ENCODE measurements at regions not wholly inside any gene's neighbourhood (a gene's known extent, or its start where the extent isn't known, plus 50 kb on each side); places are given as distances from the start of the nearest gene placed in this dataset.

DNA sequence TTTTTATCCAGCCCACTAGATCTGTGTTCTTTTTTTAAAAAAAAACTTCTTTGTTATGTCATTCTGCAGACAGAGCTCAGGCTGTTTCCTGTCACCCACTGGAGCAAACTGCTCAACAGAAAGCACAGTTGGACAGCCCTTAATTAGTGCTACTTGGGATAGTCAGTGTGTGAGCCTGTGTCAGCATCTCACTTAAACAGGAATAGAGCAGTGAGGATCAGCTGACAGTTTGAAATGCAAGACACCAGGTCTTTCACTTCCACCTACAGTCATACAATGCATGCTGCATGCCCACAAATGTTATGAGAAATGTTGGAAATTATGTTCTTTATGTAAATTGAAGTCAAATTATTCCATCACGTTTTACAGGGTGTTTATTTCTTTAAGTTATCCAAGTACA, 174.9 kb downstream of the NR4A2 start:
- TF ChIP-seq, protein P1, sequence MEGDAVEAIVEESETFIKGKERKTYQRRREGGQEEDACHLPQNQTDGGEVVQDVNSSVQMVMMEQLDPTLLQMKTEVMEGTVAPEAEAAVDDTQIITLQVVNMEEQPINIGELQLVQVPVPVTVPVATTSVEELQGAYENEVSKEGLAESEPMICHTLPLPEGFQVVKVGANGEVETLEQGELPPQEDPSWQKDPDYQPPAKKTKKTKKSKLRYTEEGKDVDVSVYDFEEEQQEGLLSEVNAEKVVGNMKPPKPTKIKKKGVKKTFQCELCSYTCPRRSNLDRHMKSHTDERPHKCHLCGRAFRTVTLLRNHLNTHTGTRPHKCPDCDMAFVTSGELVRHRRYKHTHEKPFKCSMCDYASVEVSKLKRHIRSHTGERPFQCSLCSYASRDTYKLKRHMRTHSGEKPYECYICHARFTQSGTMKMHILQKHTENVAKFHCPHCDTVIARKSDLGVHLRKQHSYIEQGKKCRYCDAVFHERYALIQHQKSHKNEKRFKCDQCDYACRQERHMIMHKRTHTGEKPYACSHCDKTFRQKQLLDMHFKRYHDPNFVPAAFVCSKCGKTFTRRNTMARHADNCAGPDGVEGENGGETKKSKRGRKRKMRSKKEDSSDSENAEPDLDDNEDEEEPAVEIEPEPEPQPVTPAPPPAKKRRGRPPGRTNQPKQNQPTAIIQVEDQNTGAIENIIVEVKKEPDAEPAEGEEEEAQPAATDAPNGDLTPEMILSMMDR (IDR thresholded peaks at IDR 0.05) = no peak
- TF ChIP-seq POLR2A (IDR thresholded peaks at IDR 0.05) = no peak
- no peaks in the 10 kb centered on the region for H3K27me3 ChIP-seq
- H3K9me3 ChIP-seq = no peaks in the 10 kb centered on the region
- H3K4me3 ChIP-seq = no peak overlapping the region
- no peak overlapping the region for H3K27ac ChIP-seq
- intact Hi-C loops (cut with DNase I; ENCODE audit: low total_unique reads) = no loop called here
- H3K36me3 ChIP-seq (ENCODE audit: low read depth, missing control alignments) = no peaks in the 10 kb centered on the region
- H3K4me1 ChIP-seq = no peaks in the 10 kb centered on the region
- no peak for DNase-seq
- WGBS, 2 donors = 70 to 71% methylated on average over 1 of the region's 1 CpG

DNA sequence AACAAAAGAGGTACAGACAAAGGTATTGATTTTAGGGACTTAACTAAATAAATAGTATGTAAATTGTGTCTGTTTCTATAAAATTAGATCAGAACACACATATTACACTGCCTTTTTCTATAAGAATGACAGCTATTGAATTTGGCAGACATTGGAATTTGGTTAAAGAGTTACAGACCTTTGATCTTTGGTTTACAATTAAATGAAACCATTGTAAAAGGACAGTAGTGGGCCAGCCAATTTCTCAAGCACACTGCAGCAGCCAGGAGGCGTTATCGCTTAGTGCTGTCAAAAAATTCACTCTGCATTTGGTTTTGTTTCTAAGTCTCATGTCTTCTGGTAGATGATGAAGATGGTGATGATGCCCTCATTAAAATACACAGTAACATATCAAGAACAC, 175.9 kb downstream of the NR4A2 start:
- Histone ChIP-seq H3K27me3 (no peaks in the 10 kb centered on the region), H3K9me3 (no peaks in the 10 kb centered on the region), H3K36me3 (ENCODE audit: low read depth, missing control alignments) (no peaks in the 10 kb centered on the region), H3K27ac (no peak overlapping the region), H3K4me3 (no peak overlapping the region), H3K4me1 (no peaks in the 10 kb centered on the region)
- no peak for DNase-seq
- intact Hi-C loops (cut with DNase I; ENCODE audit: low total_unique reads) = no loop called here
- WGBS, 2 donors = 79 to 86% methylated on average over 2 of the region's 2 CpGs
- TF ChIP-seq POLR2A (IDR thresholded peaks at IDR 0.05) = no peak
- TF ChIP-seq, protein P1 (IDR thresholded peaks at IDR 0.05) = no peak

DNA sequence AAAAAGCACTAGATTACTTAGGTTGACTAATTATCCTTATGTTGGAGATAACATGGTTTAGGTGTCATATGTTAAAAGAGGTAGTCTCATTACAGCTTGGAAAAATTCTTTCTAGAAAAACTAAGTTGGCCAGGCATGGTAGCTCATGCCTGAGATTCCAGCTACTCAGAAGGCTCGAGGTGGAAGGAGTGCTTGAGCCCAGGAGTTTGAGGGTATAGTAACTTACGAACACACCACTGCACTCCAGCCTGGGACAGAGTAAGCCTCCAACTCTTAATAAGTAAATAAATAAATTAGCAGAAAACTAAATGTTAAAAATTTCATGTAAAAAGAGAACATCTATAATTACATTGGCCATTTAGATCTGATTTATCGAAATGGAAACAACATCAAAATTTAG, 177.2 kb downstream of the NR4A2 start:
- no peak overlapping the region for H3K27ac ChIP-seq
- H3K9me3 ChIP-seq = no peaks in the 10 kb centered on the region
- no peak overlapping the region for H3K4me3 ChIP-seq
- WGBS, 2 donors = 85 to 87% methylated on average over 3 of the region's 3 CpGs
- TF ChIP-seq, protein P1 (IDR thresholded peaks at IDR 0.05) = no peak
- TF ChIP-seq POLR2A (IDR thresholded peaks at IDR 0.05) = no peak
- H3K4me1 ChIP-seq = no peaks in the 10 kb centered on the region
- intact Hi-C loops (cut with DNase I; ENCODE audit: low total_unique reads) = no loop called here
- no peaks in the 10 kb centered on the region for H3K36me3 ChIP-seq (ENCODE audit: low read depth, missing control alignments)
- no peaks in the 10 kb centered on the region for H3K27me3 ChIP-seq
- DNase-seq = no peak

DNA sequence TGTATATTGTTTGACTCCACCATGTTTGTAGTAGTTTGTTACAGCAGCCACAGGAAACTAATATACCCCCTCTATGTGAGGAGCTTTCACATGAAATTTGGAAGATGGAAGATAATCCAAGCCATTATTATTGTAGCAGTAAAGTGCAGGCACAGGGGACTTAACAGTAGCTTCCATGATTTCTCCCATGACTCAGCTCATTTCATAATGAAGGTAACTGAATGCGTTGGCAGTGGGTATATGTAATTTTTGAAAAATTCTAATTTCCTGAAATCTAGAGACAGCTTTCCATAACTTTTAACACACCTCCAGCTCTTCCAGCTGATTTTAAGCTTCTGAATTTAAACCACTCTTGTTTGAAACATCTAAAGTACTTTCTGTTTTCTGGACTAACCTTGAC, 181.2 kb downstream of the NR4A2 start:
- Histone ChIP-seq H3K4me1 (no peaks in the 10 kb centered on the region), H3K27me3 (no peaks in the 10 kb centered on the region), H3K27ac (no peak overlapping the region), H3K9me3 (no peaks in the 10 kb centered on the region), H3K36me3 (ENCODE audit: low read depth, missing control alignments) (no peaks in the 10 kb centered on the region), H3K4me3 (no peak overlapping the region)
- WGBS, 2 donors = 94 to 95% methylated on average over 1 of the region's 1 CpG
- intact Hi-C loops (cut with DNase I; ENCODE audit: low total_unique reads) = no loop called here
- TF ChIP-seq, protein P1 (IDR thresholded peaks at IDR 0.05) = no peak
- TF ChIP-seq POLR2A (IDR thresholded peaks at IDR 0.05) = no peak
- DNase-seq = no peak

DNA sequence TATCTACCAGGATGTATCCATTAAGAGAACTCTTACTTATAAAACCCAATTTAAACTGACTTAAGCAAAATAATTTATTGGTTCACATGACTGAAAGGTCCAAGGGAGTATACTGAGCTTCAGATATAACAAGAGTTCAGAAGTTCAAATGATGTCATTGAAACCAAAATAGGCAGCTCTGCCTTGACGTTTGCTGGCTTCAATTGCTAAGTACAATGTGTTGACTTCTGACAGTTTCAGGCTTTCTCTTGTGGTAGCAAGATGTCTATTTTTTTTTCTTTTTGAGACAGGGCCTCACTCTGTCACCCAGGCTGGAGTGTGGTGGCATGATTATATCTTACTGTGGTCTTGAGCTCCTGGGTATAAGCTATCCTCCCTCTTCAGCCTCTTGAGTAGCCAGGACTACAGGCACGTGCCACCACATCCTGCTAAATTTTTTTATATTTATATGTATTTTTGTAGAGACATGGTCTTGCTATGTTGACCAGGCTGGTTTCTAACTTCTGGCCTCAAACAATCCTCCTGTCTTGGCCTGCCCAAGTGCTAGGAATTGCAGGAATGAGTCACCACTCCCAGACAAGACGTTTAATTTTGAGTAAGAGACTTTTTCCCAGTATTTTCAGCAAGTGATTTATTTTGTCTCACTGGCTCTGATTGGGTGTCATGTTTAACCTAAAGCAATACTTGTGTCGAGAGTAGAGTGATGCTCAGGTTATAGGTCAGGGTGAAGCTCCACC, 184.8 kb downstream of the NR4A2 start:
- no peaks in the 10 kb centered on the region for H3K9me3 ChIP-seq
- H3K27me3 ChIP-seq = no peaks in the 10 kb centered on the region
- WGBS, 2 donors = 48 to 57% methylated on average over 4 of the region's 4 CpGs
- H3K27ac ChIP-seq = no peak overlapping the region
- no peaks in the 10 kb centered on the region for H3K4me1 ChIP-seq
- no peak overlapping the region for H3K4me3 ChIP-seq
- DNase-seq = no peak
- no peak for TF ChIP-seq POLR2A (IDR thresholded peaks at IDR 0.05)
- TF ChIP-seq, protein P1 (IDR thresholded peaks at IDR 0.05) = no peak
- intact Hi-C loops (cut with DNase I; ENCODE audit: low total_unique reads) = no loop called here
- no peaks in the 10 kb centered on the region for H3K36me3 ChIP-seq (ENCODE audit: low read depth, missing control alignments)

Data from testis (tissue), 2 donors.